Keratinocyte (primary cell): ENCODE measurements at regions not wholly inside any gene's neighbourhood (a gene's known extent, or its start where the extent isn't known, plus 50 kb on each side); places are given as distances from the start of the nearest gene placed in this dataset.

Experiments used
- DNase-seq: peaks from one replicate; pipeline ENCODE4 v3.0.0-alpha.2; 2011; ENCODE audit warnings: low read depth, missing footprints, low spot score
- FAIRE-seq: peaks from 2 replicates; lab custom pipeline; 2011; peaks lifted over from hg19 to GRCh38; lab: Jason Lieb, UNC
- H2AFZ ChIP-seq: 2 replicates; pipeline ENCODE4 v1.6.0; 2012; ENCODE audit warnings: low read length, control low read depth, inconsistent platforms; ENCODE audit not compliant: control insufficient read depth
- H3K27ac ChIP-seq: 2 replicates; pipeline ENCODE4 v1.5.1; 2011; ENCODE audit warnings: low read length; ENCODE audit not compliant: control insufficient read depth, insufficient read depth
- H3K27me3 ChIP-seq: 3 replicates; pipeline ENCODE4 v1.6.0; 2011; ENCODE audit warnings: low read length; ENCODE audit not compliant: control insufficient read depth, insufficient read depth; ENCODE audit errors: extremely low read depth
- H3K36me3 ChIP-seq, 2 experiments: 2 replicates in 1 of 2; 3 replicates in 1 of 2; pipeline ENCODE4 v1.5.1; 2011; ENCODE audit warnings: low read length in 2 of 2, mild to moderate bottlenecking in 1 of 2; ENCODE audit not compliant: control insufficient read depth in 2 of 2, insufficient read depth in 2 of 2; ENCODE audit errors: extremely low read depth in 1 of 2
- H3K4me1 ChIP-seq: 3 replicates; pipeline ENCODE4 v1.5.1; 2011; ENCODE audit warnings: low read length; ENCODE audit not compliant: control insufficient read depth, insufficient read depth; ENCODE audit errors: extremely low read depth
- H3K4me2 ChIP-seq: 3 replicates; pipeline ENCODE4 v1.6.0; 2011; ENCODE audit warnings: low read depth, low read length; ENCODE audit not compliant: control insufficient read depth, insufficient read depth; ENCODE audit errors: extremely low read depth
- H3K4me3 ChIP-seq, 3 experiments: fragments of 200-600 bp in 1 of 3; sonication (generic) in 1 of 3; 2 replicates in 2 of 3; 3 replicates in 1 of 3; pipeline ENCODE4 v1.5.1; 2011 to 2016; ENCODE audit warnings: low read length in 3 of 3, mild to moderate bottlenecking in 3 of 3, control low read depth in 2 of 3, inconsistent platforms in 1 of 3, low read depth in 1 of 3, mixed read lengths in 1 of 3, mixed run types in 1 of 3, moderate library complexity in 1 of 3; ENCODE audit not compliant: control insufficient read depth in 2 of 3, insufficient read depth in 2 of 3; ENCODE audit errors: extremely low read depth in 1 of 3
- H3K79me2 ChIP-seq: 2 replicates; pipeline ENCODE4 v1.6.0; 2012; ENCODE audit warnings: low read length; ENCODE audit not compliant: control insufficient read depth, insufficient read depth
- H3K9ac ChIP-seq: 3 replicates; pipeline ENCODE4 v1.6.0; 2011; ENCODE audit warnings: low read length; ENCODE audit not compliant: control insufficient read depth, insufficient read depth; ENCODE audit errors: extremely low read depth
- H3K9me1 ChIP-seq: 3 replicates; pipeline ENCODE4 v1.6.0; 2011; ENCODE audit warnings: low read length; ENCODE audit not compliant: control insufficient read depth, insufficient read depth; ENCODE audit errors: extremely low read depth
- H3K9me3 ChIP-seq: 2 replicates; pipeline ENCODE4 v1.5.1; 2012; ENCODE audit warnings: low read depth, low read length; ENCODE audit not compliant: control insufficient read depth
- H4K20me1 ChIP-seq: 3 replicates; pipeline ENCODE4 v1.6.0; 2011; ENCODE audit warnings: low read length; ENCODE audit not compliant: control insufficient read depth, insufficient read depth; ENCODE audit errors: extremely low read depth
- EZH2 ChIP-seq: IDR thresholded peaks from one replicate; pipeline ENCODE4 v1.6.1; 2012; ENCODE audit warnings: inconsistent platforms, mild to moderate bottlenecking, low read length, moderate library complexity
- dilution Hi-C: fragments of 300-500 bp; cut with MboI; formaldehyde crosslinking; loops from one replicate; pipeline ENCODE4 v1.7.0; 2020; ENCODE audit warnings: low sequenced_read_pairs; ENCODE audit not compliant: extremely low pct_ligation_motif_present
- TF ChIP-seq, protein P1 (sequence below), 3 experiments: IDR thresholded peaks in 1 of 3; conservative IDR thresholded peaks in 1 of 3; optimal IDR thresholded peaks in 1 of 3; 2 replicates in 2 of 3; 3 replicates in 1 of 3; pipeline versions ENCODE3 to v1.5.1; 2011; ENCODE audit warnings: low read length in 3 of 3, mild to moderate bottlenecking in 3 of 3, moderate library complexity in 2 of 3, control low read depth in 1 of 3, inconsistent platforms in 1 of 3; ENCODE audit not compliant: insufficient read depth in 2 of 3; ENCODE audit errors: extremely low read depth in 1 of 3

DNA sequence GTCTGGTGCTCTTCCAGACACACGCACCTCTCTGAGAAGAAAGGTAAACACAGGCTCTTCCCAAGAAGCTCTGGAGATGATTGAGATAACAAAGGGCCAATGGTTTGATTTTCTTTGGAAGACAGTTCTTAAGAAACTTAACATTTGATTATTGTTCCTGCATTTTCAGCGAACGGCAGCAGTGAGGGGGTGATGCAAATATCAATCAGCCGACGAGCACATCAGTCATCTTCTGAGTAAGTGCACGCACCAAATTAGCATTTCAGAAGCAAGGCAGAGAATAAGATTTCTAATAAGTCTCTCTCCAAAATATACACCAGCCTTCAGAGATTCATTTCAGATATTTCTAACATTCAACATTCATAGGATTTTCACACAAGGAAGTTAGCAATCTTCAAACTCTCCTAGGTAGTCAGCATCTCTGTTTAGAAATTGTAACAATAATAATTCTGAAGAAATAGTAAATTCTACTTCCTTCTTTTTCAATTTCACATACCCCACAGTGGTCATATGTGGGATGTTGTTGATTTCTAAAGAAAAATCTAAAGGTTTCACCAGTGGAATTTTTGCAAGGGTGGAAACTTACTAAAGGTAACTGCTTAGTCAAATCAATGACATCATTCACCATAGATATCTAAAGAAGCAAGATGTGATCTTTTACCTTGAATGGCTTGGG lies 250.3 kb downstream of the SEC61B start:
- Histone ChIP-seq H4K20me1 (no peaks in the 10 kb centered on the region), H3K27me3 (no peaks in the 10 kb centered on the region), H3K4me2 (no peak overlapping the region), H3K79me2 (no peaks in the 10 kb centered on the region), H3K4me3 (no peak overlapping the region), H3K9me3 (no peaks in the 10 kb centered on the region), H3K9me1 (no peaks in the 10 kb centered on the region), H2AFZ (no peak overlapping the region), H3K36me3 (no peaks in the 10 kb centered on the region), H3K9ac (no peak overlapping the region), H3K4me1 (no peaks in the 10 kb centered on the region), H3K27ac (no peak overlapping the region)
- no peak for TF ChIP-seq EZH2
- TF ChIP-seq, protein P1, sequence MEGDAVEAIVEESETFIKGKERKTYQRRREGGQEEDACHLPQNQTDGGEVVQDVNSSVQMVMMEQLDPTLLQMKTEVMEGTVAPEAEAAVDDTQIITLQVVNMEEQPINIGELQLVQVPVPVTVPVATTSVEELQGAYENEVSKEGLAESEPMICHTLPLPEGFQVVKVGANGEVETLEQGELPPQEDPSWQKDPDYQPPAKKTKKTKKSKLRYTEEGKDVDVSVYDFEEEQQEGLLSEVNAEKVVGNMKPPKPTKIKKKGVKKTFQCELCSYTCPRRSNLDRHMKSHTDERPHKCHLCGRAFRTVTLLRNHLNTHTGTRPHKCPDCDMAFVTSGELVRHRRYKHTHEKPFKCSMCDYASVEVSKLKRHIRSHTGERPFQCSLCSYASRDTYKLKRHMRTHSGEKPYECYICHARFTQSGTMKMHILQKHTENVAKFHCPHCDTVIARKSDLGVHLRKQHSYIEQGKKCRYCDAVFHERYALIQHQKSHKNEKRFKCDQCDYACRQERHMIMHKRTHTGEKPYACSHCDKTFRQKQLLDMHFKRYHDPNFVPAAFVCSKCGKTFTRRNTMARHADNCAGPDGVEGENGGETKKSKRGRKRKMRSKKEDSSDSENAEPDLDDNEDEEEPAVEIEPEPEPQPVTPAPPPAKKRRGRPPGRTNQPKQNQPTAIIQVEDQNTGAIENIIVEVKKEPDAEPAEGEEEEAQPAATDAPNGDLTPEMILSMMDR (optimal IDR thresholded peaks at IDR 0.05 in 1 of 3, IDR thresholded peaks at IDR 0.05 in 1 of 3, conservative IDR thresholded peaks at IDR 0.05 in 1 of 3; ENCODE audit: extremely low read depth in 1 of 3, insufficient read depth in 2 of 3, low read length in 3 of 3): no peak
- FAIRE-seq: no peak
- DNase-seq: no peak
- dilution Hi-C loops: no loop called here

DNA sequence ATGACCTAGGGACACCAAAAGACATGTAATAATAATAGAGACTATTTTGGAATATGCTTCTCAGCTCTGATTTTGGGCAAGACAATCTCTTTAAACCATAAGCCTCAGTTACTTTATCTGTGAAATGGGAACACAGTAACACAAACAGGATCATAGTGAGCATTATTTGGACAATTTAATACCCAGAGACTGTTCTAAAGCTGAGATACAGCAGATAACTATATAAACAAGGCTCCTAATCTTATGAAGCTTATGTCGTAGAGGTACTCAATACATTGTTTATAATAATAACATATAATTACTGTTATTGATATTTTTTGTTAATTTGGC lies 250.8 kb downstream of the SEC61B start:
- no peak overlapping the region for H3K9ac ChIP-seq
- dilution Hi-C loops: no loop called here
- TF ChIP-seq, protein P1 (optimal IDR thresholded peaks at IDR 0.05 in 1 of 3, IDR thresholded peaks at IDR 0.05 in 1 of 3, conservative IDR thresholded peaks at IDR 0.05 in 1 of 3; ENCODE audit: extremely low read depth in 1 of 3, insufficient read depth in 2 of 3, low read length in 3 of 3): no peak
- no peak for TF ChIP-seq EZH2

More for the DNA sequence above, 250.8 kb downstream of the SEC61B start:
- H4K20me1 ChIP-seq: no peaks in the 10 kb centered on the region
- no peak overlapping the region for H3K27ac ChIP-seq
- H3K4me2 ChIP-seq: no peak overlapping the region
- no peak for FAIRE-seq
- H3K4me3 ChIP-seq: no peak overlapping the region
- no peaks in the 10 kb centered on the region for H3K4me1 ChIP-seq
- no peaks in the 10 kb centered on the region for H3K27me3 ChIP-seq
- DNase-seq: no peak
- H2AFZ ChIP-seq: no peak overlapping the region
- H3K9me1 ChIP-seq: no peaks in the 10 kb centered on the region
- H3K79me2 ChIP-seq: no peaks in the 10 kb centered on the region
- no peaks in the 10 kb centered on the region for H3K36me3 ChIP-seq
- no peaks in the 10 kb centered on the region for H3K9me3 ChIP-seq
